ENCODE measurements at regions not wholly inside any gene's neighbourhood (a gene's known extent, or its start where the extent isn't known, plus 50 kb on each side); places are given as distances from the start of the nearest gene placed in this dataset.

DNA sequence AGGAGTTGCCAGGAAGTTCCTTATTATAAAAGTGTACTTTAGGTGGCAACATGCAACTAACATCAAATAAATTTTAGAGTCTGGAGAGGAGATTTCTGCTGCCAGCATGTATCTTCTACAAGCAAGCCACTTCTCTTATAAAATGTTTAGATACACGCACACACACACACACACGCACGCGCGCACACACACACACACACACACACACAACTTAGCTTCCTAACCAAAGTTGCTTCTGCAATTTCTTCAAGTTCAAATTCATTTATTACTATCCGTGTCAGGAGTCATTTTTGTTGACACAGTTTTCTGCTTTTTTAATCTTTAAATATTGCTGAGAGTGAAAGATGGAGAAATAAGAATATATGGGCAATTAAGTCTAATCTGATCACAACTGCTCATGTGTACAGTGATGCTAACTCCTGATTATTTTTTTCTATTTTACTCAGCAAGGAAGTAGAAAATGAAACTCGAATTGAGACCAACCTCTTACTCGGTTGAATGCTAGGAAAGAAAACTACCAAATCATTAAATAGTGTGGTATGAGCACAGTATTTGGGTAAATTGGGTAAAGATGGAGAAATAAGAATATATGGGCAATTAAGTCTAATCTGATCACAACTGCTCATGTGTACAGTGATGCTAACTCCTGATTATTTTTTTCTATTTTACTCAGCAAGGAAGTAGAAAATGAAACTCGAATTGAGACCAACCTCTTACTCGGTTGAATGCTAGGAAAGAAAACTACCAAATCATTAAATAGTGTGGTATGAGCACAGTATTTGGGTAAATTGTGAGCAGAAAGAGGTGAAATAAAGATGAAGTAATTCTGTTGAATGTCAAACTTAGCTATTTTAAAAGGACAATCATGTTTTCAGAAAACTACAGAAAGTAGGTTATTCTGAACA, 554.1 kb upstream of the MBL2 start:
- DNase-seq, result peak in 1 of 5 experiments; percentile 39

DNA sequence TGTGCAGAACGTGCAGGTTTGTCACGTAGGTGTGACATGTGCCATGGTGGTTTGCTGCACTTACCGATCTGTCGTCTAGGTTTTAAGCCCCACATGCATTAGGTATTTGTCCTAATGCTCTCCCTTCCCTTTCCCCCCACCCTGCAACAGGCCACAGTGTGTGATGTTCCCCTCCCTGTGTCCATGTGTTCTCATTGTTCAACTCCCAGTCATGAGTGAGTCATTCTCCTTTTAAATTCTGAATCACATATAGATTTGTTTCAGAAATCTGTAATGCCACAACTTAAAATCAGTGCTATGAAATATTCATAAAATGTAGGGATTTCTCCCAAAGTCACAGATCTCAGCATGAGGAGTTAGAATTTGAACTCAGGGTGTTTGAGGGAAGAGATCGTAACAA, 552.5 kb upstream of the MBL2 start:
- no peak for DNase-seq

DNA sequence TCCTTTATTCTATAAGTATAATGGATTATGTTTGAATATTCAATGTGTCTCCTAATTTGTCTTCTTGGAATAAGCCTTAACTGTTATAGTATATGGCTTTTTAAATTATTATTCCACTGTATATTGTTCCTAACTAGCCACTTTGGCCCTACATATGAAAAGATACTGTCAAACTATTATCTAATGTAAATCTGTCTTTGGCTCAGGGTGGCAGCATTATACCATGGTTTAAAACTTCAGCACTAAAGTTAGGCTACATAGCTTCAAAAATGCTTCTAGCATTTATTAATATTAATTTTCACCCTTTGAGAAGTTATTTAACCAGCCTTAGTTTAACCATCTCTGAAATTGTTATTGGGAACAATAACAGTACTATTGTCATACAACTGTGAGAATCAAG, 543.1 kb upstream of the MBL2 start:
- DNase-seq, result no peak

DNA sequence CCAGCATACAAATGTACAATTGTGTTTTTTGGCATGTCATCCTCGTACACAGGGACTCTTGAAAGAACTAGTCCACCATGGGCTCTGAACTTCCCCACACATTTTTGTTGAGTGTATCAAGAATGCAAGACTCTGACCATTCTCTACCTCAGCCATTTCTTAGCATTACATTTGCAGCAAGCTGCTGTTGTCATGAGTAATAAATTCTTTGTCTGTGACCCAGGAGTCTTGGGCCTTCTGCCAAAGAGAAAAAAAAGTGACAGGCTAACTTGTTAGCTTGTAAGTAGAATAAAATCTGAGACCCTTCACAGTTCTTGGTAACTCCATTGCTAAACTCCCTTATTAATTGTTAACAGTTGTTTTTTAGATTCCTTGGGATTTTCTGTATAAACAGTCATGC, 542.3 kb upstream of the MBL2 start:
- DNase-seq, result no peak

DNA sequence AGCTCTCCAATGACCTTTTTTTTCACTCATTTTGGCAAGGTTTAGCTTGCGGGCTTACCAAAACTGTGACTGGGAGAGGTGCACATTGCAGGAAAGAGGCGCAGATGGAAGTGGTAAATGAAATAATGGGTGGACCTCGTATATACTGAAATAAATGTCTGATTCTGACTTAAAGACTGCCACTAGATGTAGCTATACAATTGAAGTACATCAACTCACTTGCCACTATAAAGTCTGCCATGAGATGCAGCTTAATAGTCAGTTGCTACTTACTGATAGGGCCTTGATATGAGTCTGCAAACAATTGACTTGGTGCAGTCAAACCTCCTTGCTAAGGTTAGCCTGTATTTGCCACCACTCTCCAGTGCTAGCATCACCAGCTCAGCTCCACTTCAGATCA, 525.9 kb upstream of the MBL2 start:
- DNase-seq, result no peak

- no peak for DNase-seq
Measured at GRCh38 chr10:53284615-53285182, 512.1 kb upstream of the MBL2 start.

DNA sequence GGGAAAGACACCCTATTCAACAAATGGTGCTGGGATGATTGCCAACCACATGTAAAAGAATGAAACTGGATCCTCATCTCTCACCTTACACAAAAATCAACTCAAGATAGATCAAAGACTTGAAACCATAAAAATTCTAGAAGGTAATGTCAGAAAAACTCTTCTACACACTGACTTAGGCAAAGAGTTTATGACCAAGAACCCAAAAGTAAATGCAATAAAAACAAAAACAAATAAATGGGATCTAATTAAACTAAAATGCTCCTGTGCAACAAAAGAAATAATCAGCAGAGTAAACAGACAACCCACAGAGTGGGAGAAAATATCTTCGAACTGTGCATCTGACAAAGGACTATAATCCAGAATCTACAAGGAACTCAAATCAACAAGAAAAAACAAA, 504.2 kb upstream of the MBL2 start:
- no peak for DNase-seq

GRCh38 chr10:53269482-53269881, 496.9 kb upstream of the MBL2 start:
- DNase-seq, result no peak

DNA sequence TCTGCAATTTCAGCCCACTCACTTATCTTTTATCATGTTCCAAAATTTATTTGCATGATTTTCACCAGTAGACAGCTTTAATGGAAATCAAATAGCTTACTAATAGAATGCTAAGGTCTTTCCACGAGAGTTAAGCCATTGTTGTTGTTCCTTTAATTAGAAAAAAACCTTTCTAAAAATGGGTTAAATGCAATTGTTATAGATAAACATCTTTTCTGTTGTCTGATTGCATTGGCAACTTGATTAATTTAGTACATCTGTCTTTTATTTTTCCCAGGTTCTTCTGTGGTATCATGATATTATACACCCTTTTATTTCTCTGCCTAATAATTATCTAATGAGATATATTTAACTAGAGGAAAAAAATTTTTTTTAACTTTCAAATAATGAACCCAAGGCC, 487.6 kb upstream of the MBL2 start:
- no peak for DNase-seq

GRCh38 chr10:53256623-53257022, 484.0 kb upstream of the MBL2 start:
- no peak for DNase-seq

DNA sequence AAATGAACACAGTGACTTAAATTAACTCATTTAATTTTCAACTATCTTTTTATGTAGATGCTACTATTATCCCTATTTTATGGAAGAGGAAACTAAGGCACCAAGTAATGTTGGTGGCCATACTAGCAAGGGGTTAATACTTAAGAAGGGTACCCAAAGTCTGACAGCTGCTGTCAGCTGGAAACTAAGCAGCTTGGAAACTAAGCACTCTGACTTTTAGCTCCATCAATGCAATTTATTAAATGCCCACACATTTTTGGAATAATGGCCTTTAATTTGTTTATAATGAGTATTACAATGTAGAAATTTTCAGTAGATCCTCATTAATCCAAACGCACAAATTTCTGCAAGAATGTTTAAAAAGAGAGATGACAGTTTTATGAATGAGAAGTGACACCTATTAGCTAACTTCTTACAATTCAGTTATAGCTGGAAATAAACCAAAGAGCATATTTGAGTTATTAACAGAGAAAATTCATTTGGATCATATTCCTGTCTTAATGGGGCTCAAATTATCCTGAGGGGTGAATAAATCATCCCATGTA, 483.1 kb upstream of the MBL2 start:
- DNase-seq, result no peak

- DNase-seq, result no peak
Measured at GRCh38 chr10:53253221-53253620, 480.6 kb upstream of the MBL2 start.

DNA sequence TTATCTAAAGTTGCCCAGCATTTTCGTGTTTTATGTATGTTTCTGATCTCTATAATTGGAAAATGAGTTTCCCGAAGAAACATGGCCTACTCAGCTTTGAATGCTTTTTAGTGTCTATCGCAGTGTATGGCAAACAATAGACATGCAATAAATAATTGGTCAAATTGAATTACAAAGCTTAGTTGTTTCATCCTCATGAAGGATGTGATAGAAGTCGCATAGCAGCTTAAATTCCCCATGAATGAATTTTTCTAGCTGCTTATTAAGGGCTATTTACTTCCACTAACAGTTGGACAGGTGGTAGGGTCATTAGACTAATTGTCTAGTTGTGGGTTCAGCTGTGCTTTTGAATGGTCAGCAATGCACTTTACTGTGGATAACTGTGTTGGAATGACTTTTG, 467.3 kb upstream of the MBL2 start:
- no peak for DNase-seq

- DNase-seq, result no peak
Measured at GRCh38 chr10:53236941-53237340, 464.4 kb upstream of the MBL2 start.

DNA sequence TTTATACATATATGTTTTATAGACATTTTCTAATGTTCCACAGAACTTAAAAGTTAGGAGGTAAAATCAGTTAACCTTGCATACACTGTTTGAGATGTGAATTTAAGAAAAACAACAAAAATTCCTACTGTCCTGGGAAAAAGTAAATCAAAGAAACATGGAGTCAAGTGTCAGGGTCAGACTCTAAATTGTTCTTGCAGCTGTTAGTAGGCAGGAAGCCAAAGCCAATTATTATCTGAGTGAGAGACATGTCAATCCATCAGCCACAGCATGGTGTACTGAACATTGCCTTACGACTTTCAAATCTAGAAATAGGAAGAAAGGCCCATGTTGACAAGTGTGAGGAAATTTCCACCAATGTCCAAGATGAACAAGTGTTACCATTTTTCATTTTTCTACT, 461.2 kb upstream of the MBL2 start:
- DNase-seq, result no peak

DNA sequence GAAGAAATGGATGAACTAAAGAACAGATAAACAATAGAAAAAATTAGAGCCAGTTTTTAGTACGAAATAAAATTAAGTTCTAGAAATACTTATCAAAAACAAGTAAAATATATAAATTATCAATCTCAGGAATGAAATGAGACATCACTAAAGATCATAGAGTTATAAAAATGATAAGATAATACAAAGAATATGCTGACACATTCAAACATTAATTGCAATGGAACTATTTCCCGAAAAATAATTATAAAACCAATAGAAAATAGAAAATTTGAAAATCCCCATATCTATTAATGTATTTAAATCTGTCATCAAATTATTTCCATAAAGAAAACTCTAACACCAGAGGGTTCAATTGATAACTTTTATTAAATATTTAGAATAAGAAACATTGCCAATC, 458.1 kb upstream of the MBL2 start:
- DNase-seq, result no peak

DNA sequence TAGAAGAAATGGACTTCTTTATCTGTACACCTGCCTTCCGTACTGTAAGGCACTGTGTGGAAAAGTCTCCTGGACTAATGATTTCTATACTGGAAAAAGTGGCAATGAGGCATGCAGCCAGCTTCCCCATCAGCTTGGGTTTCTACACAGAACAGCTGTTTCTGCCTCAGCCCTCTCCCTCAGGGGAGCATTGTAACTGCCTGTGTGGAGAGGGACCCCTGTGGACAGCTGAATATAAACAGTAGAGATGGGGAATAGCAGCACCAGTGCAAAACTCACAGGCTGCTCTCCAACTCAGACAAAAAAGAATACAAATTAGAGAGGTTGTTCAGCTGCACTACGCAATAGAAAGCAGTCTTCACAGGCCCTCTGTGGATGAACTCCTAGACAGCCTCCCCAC, 451.3 kb upstream of the MBL2 start:
- DNase-seq, result no peak

- DNase-seq, result no peak
Measured at GRCh38 chr10:53222806-53223205, 450.2 kb upstream of the MBL2 start.

DNA sequence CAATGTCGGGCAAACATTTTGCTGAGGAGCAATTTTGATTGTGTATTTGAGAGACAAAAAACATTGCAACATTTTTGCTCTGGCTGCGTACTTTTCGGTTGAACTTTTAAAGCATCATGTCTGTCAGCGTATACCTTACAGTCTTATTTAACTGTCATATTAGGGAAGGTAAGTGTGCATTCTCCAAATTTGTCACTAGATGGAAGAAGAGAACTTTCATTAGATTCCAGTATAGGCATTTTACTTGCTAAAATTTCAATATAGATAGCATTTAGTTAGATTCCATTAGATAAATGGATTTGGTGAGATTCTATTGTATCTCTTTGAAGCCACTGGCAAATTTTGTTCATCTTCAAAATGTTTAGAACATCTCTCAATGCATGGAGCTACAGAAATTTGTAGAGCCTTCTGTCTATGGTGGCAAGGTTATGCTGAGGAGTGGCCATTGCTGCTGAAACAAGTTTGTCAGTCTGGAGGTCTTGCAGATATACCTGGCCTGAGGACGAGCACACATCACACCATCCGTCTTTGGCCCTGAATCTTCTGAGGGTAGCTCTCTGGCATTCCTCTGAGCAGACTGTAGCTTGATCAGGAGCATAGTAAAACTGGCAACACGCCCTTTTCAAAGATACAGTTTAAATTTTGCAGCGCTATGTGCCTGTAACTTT, 437.5 kb upstream of the MBL2 start:
- no peak for DNase-seq

DNA sequence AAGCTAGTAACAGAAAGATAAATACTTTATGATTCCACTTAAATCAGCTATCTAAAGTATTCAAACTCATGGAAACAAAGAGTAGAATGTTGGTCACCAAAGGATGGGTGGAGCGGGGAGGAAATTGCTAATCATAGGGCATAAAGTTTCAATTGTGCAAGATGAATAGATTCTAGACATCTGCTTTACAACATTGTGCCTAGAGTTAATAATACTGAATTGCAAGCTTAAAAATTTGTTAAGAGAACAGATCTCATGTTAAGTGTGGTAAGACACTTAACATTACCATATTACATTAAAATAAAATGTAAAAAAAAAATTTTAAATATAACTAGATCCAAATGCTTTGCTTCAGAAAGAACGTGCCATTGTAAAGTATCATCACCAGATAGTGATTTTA, 411.1 kb upstream of the MBL2 start:
- DNase-seq, result no peak

DNA sequence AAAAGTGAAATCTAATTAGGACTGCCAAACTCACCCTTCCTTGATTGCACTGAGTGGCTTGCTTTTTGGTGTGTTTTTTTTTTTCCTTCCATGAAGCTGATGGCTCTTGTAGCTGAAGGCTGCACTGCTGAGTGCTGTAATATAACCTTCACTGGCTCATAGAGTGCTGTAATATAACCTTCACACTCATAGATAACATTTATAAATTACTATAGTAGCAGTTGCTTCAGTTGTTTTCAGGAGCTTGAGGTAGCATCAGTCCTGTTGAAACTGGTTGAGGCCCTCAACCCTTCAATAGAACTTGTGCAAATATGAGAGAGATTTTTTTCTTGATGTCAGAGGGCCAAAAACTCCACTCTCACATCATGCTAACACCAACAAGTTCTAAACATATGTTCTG, 404.9 kb upstream of the MBL2 start:
- DNase-seq, result no peak

DNA sequence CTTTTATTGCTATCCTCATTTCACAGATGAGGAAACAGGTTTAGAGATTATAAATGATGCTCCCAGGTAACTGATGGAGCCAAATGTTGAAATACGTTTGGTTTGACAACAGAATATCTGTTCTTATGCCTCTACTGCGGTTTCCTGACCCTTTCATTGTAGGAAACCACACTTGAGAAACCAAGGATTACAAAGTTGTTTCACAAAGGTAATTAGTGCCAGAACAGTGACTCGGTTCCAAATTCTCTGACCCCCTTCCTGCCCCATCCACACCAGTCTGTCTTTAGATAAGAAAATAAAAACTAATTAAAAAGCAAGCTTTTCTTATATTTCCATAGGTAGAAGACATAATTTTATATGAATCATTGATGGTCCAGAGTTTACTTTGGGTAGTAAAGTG, 393.7 kb upstream of the MBL2 start:
- no peak for DNase-seq

DNA sequence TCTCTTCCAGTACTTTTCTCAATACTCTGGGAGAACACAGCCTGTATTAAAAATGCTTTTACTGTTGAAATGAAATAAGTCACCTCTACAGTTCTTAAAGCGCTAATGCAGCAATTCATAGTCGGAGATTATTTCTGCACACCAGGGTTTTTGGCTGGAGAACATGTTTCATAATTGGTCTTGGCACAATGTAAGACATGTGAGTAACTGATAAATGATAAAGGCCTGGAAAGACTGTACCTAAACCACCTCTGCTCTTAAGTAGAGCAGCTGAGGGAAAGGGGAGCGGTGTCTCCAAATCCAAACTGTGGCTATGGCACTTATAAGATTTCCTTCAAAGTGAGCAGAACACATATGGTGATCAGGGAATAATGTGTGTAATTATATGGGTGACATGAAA, 390.3 kb upstream of the MBL2 start:
- no peak for DNase-seq

GRCh38 chr10:53161231-53161630, 388.6 kb upstream of the MBL2 start:
- no peak for DNase-seq

Measured in T-helper 2 cell (primary cell).